SH-SY5Y (cell line): ENCODE measurements at regions not wholly inside any gene's neighbourhood (a gene's known extent, or its start where the extent isn't known, plus 50 kb on each side); places are given as distances from the start of the nearest gene placed in this dataset.

Source experiments
- GATA2 ChIP-seq: IDR thresholded peaks from 2 replicates; pipeline ENCODE4 v1.6.1; 2011; ENCODE audit warnings: mild to moderate bottlenecking, low read depth, low read length
- GATA3 ChIP-seq: IDR thresholded peaks from 2 replicates; pipeline ENCODE4 v1.6.1; 2011; ENCODE audit warnings: low read depth, mild to moderate bottlenecking, low read length, moderate library complexity

DNA sequence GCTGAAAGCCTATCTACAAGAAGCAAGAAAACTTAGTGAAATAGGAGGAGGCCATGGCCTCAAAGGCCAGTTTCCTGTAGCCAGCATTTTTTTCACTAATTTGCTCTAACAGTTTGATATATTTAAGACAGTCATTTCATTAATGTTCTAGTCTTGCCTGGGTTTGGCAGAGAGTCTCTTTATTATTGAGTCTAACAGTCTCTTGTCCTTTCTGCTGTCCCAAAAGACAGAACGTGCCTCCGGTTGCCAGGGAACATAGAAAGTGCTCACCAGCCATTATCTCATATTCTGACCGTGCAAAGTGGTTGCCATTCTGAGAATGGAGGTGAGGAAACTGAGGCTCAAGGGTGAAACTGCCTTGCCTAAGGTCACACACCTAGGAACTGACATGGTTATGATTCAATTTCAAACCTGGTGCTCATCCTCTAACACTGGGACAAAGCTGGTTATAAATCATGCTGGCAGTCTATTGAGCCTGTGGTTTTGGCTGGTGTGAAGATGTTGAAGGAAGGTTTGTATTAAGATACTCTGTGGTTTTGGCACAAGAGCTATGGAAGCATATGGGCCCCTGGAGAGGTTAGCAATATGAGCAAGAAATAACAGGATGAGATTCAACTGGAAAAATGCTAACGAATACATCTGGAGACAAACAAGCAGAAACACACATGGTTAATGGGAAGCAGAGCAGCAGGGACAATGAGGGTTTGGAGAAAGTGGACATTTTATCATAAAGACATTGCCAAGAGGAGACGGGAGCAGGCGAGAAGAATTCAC is 903.3 kb upstream of the KLHL29 start:
- no peak for TF ChIP-seq GATA3
- TF ChIP-seq GATA2 = no peak
